NB4 (cell line): ENCODE measurements at regions not wholly inside any gene's neighbourhood (a gene's known extent, or its start where the extent isn't known, plus 50 kb on each side); places are given as distances from the start of the nearest gene placed in this dataset.
"Not testable (repeated sequence)": the region's sequence is repeated elsewhere in the genome, so short reads cannot be mapped to it uniquely, and the experiment has no call there.

Source experiments
- DNase-seq: peaks from one replicate; pipeline ENCODE4 v3.0.0; 2010; ENCODE audit warnings: low read depth
- H3K4me3 ChIP-seq: one replicate; pipeline ENCODE4 v1.5.1; 2011; ENCODE audit warnings: mild to moderate bottlenecking, low read depth, low read length, moderate library complexity
- MYC ChIP-seq: IDR thresholded peaks from 2 replicates; pipeline ENCODE4 v1.6.1; 2011; ENCODE audit warnings: low read depth, low read length
- POLR2A ChIP-seq: IDR thresholded peaks from 2 replicates; pipeline ENCODE4 v1.6.1; 2011; ENCODE audit warnings: mild to moderate bottlenecking; ENCODE audit not compliant: insufficient read length; ENCODE audit errors: extremely low read depth
- TF ChIP-seq, protein P1 (sequence below): IDR thresholded peaks from one replicate; pipeline ENCODE4 v1.5.1; 2012; ENCODE audit warnings: low read depth, low read length
- TF ChIP-seq, protein P2 (sequence below): IDR thresholded peaks from 2 replicates; pipeline ENCODE4 v1.6.1; 2011; ENCODE audit warnings: low read depth, low read length

DNA sequence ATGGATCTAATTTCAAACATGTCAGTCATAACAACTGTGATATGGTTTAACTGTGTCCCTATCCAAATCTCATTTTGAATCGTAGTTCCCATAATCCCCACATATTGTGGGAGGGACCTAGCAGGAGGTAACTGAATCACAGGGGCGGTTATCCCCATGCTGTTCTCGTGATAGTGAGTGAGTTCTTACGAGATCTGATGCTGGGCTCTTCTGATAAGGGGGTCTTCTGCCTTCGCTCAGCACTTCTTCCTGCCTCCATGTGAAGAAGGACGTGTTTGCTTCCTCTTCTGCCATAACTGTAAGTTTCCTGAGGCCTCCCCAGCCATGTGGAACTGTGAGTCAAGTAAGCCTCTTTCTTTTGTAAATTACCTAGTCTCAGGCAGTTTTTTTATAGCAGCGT, 138.0 kb upstream of the PCGF5 start:
- H3K4me3 ChIP-seq: no peak overlapping the region
- TF ChIP-seq POLR2A (no peak), MYC (no peak)
- TF ChIP-seq, protein P1, sequence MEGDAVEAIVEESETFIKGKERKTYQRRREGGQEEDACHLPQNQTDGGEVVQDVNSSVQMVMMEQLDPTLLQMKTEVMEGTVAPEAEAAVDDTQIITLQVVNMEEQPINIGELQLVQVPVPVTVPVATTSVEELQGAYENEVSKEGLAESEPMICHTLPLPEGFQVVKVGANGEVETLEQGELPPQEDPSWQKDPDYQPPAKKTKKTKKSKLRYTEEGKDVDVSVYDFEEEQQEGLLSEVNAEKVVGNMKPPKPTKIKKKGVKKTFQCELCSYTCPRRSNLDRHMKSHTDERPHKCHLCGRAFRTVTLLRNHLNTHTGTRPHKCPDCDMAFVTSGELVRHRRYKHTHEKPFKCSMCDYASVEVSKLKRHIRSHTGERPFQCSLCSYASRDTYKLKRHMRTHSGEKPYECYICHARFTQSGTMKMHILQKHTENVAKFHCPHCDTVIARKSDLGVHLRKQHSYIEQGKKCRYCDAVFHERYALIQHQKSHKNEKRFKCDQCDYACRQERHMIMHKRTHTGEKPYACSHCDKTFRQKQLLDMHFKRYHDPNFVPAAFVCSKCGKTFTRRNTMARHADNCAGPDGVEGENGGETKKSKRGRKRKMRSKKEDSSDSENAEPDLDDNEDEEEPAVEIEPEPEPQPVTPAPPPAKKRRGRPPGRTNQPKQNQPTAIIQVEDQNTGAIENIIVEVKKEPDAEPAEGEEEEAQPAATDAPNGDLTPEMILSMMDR: no peak
- no peak for DNase-seq

DNA sequence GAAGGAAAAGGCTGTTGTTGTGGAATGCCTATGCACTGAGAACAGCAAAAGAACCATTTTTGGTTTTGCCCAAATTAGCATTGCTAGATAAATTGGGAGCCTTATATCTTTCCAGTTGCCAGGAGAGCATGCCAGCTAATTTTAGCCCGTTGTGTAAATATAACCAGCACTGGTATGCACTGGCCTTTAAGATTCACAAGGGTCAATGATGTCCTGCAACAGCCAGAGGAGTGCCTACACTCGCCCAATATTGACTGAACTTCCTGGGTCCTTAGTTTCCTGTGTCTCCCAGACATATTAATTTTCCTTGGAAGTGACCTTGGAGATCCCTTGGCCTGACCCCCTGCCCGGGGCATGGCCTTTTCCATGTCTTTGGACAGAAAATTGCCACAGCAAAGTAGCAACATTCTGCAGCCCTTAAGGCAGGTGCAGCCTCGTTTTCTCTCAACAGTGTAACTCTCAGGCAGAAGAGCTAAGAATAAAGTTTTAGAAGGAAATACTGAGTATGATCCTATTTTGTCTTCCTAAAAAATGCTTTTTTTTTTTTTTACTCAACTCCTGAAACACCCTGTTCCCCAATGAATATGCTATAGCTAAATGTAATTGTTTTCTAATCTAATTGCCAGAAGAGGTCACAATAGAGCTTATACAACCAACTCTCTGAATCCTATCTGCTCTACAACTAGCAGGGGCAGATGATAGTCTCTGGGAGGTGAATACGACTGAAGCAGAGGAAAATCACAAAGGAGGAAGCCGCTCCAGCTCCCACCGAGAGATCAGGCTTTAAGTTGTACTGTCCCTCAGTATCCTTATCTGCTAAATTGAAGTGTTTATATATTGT, 131.9 kb upstream of the PCGF5 start:
- peak; percentile 42 for DNase-seq
- no peak for TF ChIP-seq POLR2A
- TF ChIP-seq, protein P1: peak; percentile 4

DNA sequence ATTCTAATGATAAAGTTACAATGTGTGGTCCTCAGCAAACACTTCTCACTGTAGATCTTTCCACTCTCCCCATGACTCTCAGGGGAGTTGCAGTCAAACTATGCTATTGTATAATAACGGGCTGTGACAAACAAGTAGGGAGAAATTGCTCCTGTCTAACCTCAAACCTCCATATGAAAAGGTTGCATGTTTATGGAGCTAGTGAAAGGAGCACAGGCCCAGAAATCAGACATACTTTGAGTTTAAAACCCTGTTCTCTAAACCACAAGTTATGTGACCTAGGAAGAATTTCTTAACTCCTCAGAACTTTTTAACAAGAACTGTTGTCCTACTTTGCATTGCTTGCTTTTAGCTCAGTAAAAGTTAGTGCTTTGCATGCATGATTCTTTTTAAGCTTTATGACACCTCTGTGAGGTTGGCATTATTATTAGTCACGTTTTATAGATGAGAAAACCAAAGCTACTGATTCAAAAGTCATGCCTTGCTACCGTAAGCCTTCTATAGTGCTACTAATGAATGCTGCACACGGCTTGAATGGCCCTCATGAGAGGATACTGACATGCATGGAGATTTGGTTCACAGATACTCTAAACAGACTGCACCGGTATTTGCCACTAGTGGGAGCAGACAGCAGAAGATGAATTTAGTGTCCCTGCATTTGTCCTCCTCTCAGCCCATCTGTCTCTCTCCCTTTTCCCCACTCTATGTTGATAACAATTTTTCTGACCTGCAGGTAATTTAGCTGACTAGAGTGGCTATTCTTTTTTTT, 129.5 kb upstream of the PCGF5 start:
- H3K4me3 ChIP-seq: no peak overlapping the region
- TF ChIP-seq POLR2A: no peak
- TF ChIP-seq, protein P2, sequence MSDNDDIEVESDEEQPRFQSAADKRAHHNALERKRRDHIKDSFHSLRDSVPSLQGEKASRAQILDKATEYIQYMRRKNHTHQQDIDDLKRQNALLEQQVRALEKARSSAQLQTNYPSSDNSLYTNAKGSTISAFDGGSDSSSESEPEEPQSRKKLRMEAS: no peak
- TF ChIP-seq, protein P1: no peak
- no peak for TF ChIP-seq MYC
- peak; percentile 6 for DNase-seq

More for the DNA sequence above, 131.9 kb upstream of the PCGF5 start:
- no peak overlapping the region for H3K4me3 ChIP-seq

DNA sequence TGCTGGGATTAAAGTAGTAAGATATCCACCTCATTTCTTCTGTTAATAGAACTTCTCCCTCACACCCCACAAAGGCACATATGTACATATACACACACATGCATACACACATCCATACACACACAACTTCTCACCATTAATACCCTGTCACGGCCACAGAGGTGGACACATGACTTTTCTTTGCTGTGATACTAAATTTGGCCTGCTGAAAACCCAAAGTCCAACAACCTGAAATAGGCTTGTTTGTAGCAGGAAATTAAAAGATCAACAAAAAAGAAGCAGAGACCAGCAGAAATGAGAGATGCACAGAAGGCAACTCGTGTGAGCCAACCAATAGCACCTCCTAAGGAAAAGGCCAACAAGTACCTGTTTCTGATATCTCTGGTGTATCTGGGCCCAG, 128.7 kb upstream of the PCGF5 start:
- DNase-seq: no peak
- TF ChIP-seq, protein P2: no peak
- no peak overlapping the region for H3K4me3 ChIP-seq

DNA sequence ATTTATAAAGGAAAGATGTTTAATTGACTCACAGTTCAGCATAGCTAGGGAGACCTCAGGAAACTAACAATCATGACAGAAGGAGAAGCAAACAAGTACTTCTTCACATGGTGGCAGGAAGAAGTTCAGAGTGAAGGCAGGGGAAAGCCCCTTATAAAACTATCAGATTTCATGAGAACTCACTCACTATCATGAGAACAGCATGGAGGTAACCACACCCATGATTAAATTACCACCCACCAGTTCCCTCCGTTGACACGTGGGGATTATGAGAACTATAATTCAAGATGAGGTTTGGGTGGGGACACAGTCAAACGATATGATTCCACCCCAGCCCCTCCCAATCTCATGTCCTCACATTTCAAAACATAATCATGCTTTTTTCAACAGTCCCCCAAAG, 124.2 kb upstream of the PCGF5 start:
- TF ChIP-seq, protein P2: no peak
- TF ChIP-seq POLR2A: no peak
- TF ChIP-seq, protein P1: no peak
- no peak for TF ChIP-seq MYC
- no peak for DNase-seq
- no peak overlapping the region for H3K4me3 ChIP-seq

DNA sequence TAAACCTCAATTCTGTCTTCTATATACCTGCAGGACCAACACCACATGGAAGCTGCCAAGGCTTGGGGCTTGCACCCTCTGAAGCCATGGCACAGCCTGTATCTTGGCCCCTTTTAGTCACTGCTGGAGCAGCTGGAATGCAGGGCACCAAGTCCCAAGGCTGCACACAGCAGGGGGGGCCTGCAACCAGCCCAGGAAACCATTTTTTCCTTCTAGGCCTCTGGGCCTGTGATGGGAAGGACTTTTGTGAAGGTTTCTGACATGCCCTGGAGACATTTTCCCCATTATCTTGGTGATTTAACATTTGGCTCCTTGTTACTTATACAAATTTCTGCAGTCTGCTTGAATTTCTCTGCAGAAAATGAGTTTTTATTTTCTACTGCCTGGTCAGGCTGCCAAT, 123.2 kb upstream of the PCGF5 start:
- TF ChIP-seq, protein P1: no peak
- TF ChIP-seq MYC (no peak), POLR2A (no peak)
- TF ChIP-seq, protein P2: no peak
- DNase-seq: no peak
- H3K4me3 ChIP-seq: no peak overlapping the region

DNA sequence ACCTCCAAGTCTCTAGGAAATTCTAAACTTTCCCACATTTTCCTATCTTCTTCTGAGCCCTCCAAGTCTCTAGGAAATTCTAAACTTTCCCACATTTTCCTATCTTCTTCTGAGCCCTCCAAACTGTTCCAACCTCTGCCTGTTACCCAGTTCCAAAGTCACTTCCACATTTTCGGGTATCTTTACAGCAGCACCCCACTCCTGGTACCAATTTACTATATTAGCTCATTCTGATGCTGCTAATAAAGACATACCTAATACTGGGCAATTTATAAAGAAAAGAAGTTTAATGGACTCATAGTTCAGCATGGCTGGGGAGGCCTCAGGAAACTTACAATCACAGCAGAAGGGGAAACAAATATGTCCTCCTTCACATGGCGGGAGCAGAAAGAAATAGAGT, 122.4 kb upstream of the PCGF5 start:
- not testable (repeated sequence) for DNase-seq

More for the DNA sequence above, 122.4 kb upstream of the PCGF5 start:
- not testable (repeated sequence) for H3K4me3 ChIP-seq
